ENCODE measurements at regions not wholly inside any gene's neighbourhood (a gene's known extent, or its start where the extent isn't known, plus 50 kb on each side); places are given as distances from the start of the nearest gene placed in this dataset.

DNA sequence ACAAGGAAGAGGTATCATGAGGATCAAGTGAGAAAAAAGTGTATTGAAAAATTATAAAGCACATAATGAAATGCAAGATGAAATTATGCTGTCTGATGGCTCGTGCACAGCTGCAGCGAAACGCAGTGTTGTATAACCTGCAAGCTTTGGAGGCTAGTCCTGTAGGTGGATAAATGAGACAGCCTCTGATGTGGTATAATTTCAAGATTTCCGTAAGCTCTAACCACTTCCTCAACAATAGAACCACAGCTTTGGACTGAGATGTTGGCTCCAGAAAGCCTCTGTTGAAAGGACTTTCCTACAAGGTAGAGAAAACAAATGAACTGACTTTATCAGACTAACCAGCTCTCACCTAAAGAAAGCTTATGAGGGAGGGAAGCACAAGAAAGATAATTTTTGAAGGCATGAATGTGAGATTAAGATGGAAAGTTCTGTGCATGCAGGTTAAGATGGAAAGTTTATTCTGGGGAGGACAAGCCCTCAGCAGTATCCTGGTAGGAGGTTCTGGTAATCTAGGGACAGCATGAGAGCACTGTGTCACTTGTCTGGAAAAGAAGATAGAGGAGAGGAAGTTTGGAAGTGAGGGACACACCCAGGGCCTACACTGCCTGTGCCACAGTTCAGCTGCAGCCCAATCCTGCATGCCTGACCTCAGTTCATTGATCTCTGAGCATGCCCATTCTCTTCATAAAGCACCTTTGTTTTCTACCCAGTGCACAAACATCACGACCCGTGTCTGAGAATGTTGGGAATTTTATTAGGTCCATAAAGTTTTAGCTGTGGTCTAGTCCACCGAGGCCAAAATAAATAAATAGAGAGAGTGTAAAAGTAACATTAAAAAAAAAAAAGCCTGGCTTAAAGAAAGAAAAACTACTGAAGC, 161.5 kb upstream of the SFRP2 start:
- TF ChIP-seq, protein P1, sequence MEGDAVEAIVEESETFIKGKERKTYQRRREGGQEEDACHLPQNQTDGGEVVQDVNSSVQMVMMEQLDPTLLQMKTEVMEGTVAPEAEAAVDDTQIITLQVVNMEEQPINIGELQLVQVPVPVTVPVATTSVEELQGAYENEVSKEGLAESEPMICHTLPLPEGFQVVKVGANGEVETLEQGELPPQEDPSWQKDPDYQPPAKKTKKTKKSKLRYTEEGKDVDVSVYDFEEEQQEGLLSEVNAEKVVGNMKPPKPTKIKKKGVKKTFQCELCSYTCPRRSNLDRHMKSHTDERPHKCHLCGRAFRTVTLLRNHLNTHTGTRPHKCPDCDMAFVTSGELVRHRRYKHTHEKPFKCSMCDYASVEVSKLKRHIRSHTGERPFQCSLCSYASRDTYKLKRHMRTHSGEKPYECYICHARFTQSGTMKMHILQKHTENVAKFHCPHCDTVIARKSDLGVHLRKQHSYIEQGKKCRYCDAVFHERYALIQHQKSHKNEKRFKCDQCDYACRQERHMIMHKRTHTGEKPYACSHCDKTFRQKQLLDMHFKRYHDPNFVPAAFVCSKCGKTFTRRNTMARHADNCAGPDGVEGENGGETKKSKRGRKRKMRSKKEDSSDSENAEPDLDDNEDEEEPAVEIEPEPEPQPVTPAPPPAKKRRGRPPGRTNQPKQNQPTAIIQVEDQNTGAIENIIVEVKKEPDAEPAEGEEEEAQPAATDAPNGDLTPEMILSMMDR (conservative IDR thresholded peaks at IDR 0.05; ENCODE audit: low read depth, low read length), result no peak
- TF ChIP-seq EZH2 (IDR thresholded peaks at IDR 0.05; ENCODE audit: low read length, unreplicated experiment) (no peak), EZH2phosphoT487 (IDR thresholded peaks at IDR 0.05; ENCODE audit: borderline replicate concordance, low read length) (no peak)
